Brain microvascular endothelial cell (primary cell): ENCODE measurements at regions not wholly inside any gene's neighbourhood (a gene's known extent, or its start where the extent isn't known, plus 50 kb on each side); places are given as distances from the start of the nearest gene placed in this dataset.
"Not testable (repeated sequence)": the region's sequence is repeated elsewhere in the genome, so short reads cannot be mapped to it uniquely, and the experiment has no call there.

ENCODE experiments used
- DNase-seq: peaks from one replicate; pipeline ENCODE4 v3.0.0-alpha.2; 2020
- H3K27ac ChIP-seq: fragments of 250-450 bp; sonication (Bioruptor Pico); 2 replicates; pipeline ENCODE4 v1.5.1; 2020; ENCODE audit warnings: mild to moderate bottlenecking, moderate library complexity
- H3K27me3 ChIP-seq: fragments of 250-450 bp; sonication (Bioruptor Pico); replicated peaks from 2 replicates; pipeline ENCODE4 v1.5.1; 2020; ENCODE audit warnings: mild to moderate bottlenecking
- H3K36me3 ChIP-seq: fragments of 250-450 bp; sonication (Bioruptor Pico); replicated peaks from 2 replicates; pipeline ENCODE4 v1.5.1; 2020; ENCODE audit warnings: mild to moderate bottlenecking
- H3K4me3 ChIP-seq: 2 replicates; pipeline ENCODE4 v1.5.1; 2011; ENCODE audit warnings: low read depth, mild to moderate bottlenecking, control low read depth, low read length, moderate library complexity
- CTCF ChIP-seq: IDR thresholded peaks from 2 replicates; pipeline ENCODE4 v1.5.1; 2011; ENCODE audit warnings: low read depth, mild to moderate bottlenecking, moderate library complexity, low read length, control low read depth, inconsistent platforms; ENCODE audit errors: missing control alignments
- in situ Hi-C: cut with HindIII; loops from 2 replicates; pipeline ENCODE4 v1.10.0; 2017; ENCODE audit warnings: low sequenced_read_pairs, low pct_ligation_motif_present

- DNase-seq = no peak
- no peak for TF ChIP-seq CTCF
- in situ Hi-C loops = no loop called here
- Histone ChIP-seq H3K27ac (no peak overlapping the region), H3K27me3 (no peaks in the 10 kb centered on the region), H3K36me3 (no peaks in the 10 kb centered on the region), H3K4me3 (no peak overlapping the region)
Observed at GRCh38 chr13:76314495-76314894, 571.7 kb downstream of the KCTD12 start.

GRCh38 chr13:76307142-76307541 is 579.1 kb downstream of the KCTD12 start:
- Histone ChIP-seq H3K27me3 (no peaks in the 10 kb centered on the region), H3K36me3 (no peaks in the 10 kb centered on the region), H3K27ac (no peak overlapping the region), H3K4me3 (no peak overlapping the region)
- TF ChIP-seq CTCF = peak; percentile 15
- in situ Hi-C loops = no loop called here
- peak; percentile 65 for DNase-seq

- no peak overlapping the region for H3K4me3 ChIP-seq
- in situ Hi-C loops = no loop called here
- DNase-seq = no peak
- no peak for TF ChIP-seq CTCF
- no peaks in the 10 kb centered on the region for H3K36me3 ChIP-seq
- no peak overlapping the region for H3K27ac ChIP-seq
- H3K27me3 ChIP-seq = no peaks in the 10 kb centered on the region
Observed at GRCh38 chr13:76300688-76301087, 585.5 kb downstream of the KCTD12 start.

- TF ChIP-seq CTCF = no peak
Observed at GRCh38 chr13:76297331-76297730, 588.9 kb downstream of the KCTD12 start.

GRCh38 chr13:76296751-76297150 is 589.5 kb downstream of the KCTD12 start:
- no peak for TF ChIP-seq CTCF
- Histone ChIP-seq H3K36me3 (no peaks in the 10 kb centered on the region), H3K27me3 (no peaks in the 10 kb centered on the region), H3K27ac (no peak overlapping the region), H3K4me3 (no peak overlapping the region)
- in situ Hi-C loops = no loop called here
- DNase-seq = no peak

More at GRCh38 chr13:76297331-76297730, 588.9 kb downstream of the KCTD12 start:
- Histone ChIP-seq H3K36me3 (no peaks in the 10 kb centered on the region), H3K27me3 (no peaks in the 10 kb centered on the region), H3K27ac (no peak overlapping the region), H3K4me3 (no peak overlapping the region)
- in situ Hi-C loops = no loop called here
- DNase-seq = no peak

GRCh38 chr13:76295020-76295419 is 591.2 kb downstream of the KCTD12 start:
- H3K4me3 ChIP-seq, in situ Hi-C loops, DNase-seq, H3K27ac ChIP-seq, H3K36me3 ChIP-seq, H3K27me3 ChIP-seq: not testable (repeated sequence)
